Astrocyte of the cerebellum (primary cell): ENCODE measurements at regions not wholly inside any gene's neighbourhood (a gene's known extent, or its start where the extent isn't known, plus 50 kb on each side); places are given as distances from the start of the nearest gene placed in this dataset.

ENCODE experiments used
- DNase-seq: peaks from one replicate; pipeline ENCODE4 v3.0.0-alpha.2; 2011; ENCODE audit warnings: low read depth
- H3K4me3 ChIP-seq: 2 replicates; pipeline ENCODE4 v1.5.1; 2011; ENCODE audit warnings: mild to moderate bottlenecking, low read depth, low read length, moderate library complexity
- CTCF ChIP-seq: IDR thresholded peaks from 2 replicates; pipeline ENCODE4 v1.5.1; 2012; ENCODE audit warnings: low read length, low read depth, moderate library complexity, mild to moderate bottlenecking; ENCODE audit errors: missing control alignments
- in situ Hi-C: cut with HindIII; loops from 2 replicates; pipeline ENCODE4 v1.10.0; 2017; ENCODE audit warnings: low sequenced_read_pairs

- H3K4me3 ChIP-seq: no peak overlapping the region
- no peak for TF ChIP-seq CTCF
- in situ Hi-C loops: no loop called here
- no peak for DNase-seq
These were observed 1356.8 kb upstream of the CRIM1 start for GRCh38 chr2:34998741-34999140.

DNA sequence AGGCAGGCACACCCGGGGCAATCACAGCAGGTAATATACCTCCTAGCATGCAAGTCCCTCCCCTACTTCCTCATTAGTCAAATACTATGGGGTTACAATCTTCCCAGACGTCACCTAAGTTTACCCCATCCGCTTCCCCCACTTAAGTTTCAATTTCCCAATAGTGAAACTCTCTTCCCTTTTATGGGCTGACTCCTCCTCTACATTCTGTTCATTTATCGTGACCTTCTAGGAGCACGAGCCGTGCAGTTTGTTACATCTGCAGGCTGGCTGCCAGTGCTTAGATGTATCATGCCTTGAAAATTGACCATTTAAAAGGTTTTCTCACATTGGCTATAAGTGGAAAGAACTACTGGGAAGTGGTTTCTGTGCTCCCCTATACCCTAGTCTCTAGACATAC lies 1357.8 kb upstream of the CRIM1 start:
- TF ChIP-seq CTCF: no peak
- in situ Hi-C loops: no loop called here
- H3K4me3 ChIP-seq: no peak overlapping the region
- no peak for DNase-seq

DNA sequence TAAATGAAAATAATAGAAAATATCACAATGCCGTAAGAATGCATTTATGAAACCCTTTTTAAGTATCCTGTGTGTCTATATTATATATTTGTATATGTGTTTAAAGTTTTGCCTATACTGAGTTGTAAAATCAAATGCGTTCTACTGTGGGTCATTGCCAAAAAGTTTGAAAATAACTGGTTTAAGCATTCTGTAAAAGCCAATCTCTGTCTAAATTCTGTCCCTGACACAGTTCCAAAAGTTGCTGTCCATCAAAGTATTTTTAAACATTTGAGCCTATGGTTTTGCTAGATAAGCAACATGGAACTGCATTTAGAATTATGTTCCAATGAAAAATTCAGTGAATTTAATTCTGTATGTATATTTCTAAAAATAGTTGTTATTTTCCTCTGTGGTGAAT lies 1360.4 kb upstream of the CRIM1 start:
- H3K4me3 ChIP-seq: no peak overlapping the region
- DNase-seq: no peak
- TF ChIP-seq CTCF: no peak
- in situ Hi-C loops: no loop called here

DNA sequence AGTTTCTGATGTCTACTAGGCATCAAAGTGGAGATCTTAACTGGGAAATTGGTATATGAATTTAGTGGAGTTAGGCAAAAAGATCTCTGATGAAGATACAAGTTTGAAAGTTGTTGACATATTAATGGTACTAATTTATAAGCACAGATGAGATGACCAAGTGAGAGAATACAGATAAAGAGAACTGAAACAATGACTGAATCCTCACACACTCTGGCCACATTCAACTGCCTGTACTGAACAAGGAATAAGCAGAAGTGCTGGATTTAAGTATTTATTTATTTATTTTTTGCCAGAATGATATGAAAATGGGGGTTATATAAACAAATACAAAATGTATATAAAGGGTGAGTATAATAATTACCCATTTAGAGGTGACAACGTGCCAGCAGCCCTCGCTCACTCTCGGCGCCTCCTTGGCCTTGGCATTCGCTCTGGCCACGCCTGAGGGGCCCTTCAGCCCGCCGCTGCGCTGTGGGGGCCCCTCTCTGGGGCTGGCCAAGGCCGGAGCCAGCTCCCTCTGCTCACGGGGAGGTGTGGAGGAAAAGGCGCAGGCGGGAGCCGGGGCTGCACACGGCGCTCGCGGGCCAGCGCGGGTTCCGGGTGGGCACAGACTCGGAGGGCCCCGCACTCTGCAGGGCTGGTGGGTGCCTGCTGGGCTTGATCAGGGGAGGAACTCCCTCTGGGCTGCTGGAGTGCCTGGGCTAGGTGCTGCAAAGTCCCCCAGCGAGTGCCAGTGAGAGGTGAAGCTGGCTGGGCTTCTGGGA lies 1363.9 kb upstream of the CRIM1 start:
- in situ Hi-C loops: no loop called here
- H3K4me3 ChIP-seq: no peak overlapping the region
- DNase-seq: no peak
- no peak for TF ChIP-seq CTCF

GRCh38 chr2:34985474-34985873 lies 1370.1 kb upstream of the CRIM1 start:
- no peak for DNase-seq
- no peak overlapping the region for H3K4me3 ChIP-seq
- TF ChIP-seq CTCF: no peak
- in situ Hi-C loops: no loop called here

- TF ChIP-seq CTCF: no peak
- in situ Hi-C loops: no loop called here
- no peak for DNase-seq
- no peak overlapping the region for H3K4me3 ChIP-seq
These were observed 1374.9 kb upstream of the CRIM1 start for GRCh38 chr2:34980689-34981088.
